Keratinocyte (primary cell): ENCODE measurements at regions not wholly inside any gene's neighbourhood (a gene's known extent, or its start where the extent isn't known, plus 50 kb on each side); places are given as distances from the start of the nearest gene placed in this dataset.

Experiments used
- EZH2 ChIP-seq: IDR thresholded peaks from one replicate; pipeline ENCODE4 v1.6.1; 2012; ENCODE audit warnings: inconsistent platforms, mild to moderate bottlenecking, low read length, moderate library complexity
- TF ChIP-seq, protein P1 (sequence below), 3 experiments: IDR thresholded peaks in 1 of 3; conservative IDR thresholded peaks in 1 of 3; optimal IDR thresholded peaks in 1 of 3; 2 replicates in 2 of 3; 3 replicates in 1 of 3; pipeline versions ENCODE3 to v1.5.1; 2011; ENCODE audit warnings: low read length in 3 of 3, mild to moderate bottlenecking in 3 of 3, moderate library complexity in 2 of 3, control low read depth in 1 of 3, inconsistent platforms in 1 of 3; ENCODE audit not compliant: insufficient read depth in 2 of 3; ENCODE audit errors: extremely low read depth in 1 of 3

DNA sequence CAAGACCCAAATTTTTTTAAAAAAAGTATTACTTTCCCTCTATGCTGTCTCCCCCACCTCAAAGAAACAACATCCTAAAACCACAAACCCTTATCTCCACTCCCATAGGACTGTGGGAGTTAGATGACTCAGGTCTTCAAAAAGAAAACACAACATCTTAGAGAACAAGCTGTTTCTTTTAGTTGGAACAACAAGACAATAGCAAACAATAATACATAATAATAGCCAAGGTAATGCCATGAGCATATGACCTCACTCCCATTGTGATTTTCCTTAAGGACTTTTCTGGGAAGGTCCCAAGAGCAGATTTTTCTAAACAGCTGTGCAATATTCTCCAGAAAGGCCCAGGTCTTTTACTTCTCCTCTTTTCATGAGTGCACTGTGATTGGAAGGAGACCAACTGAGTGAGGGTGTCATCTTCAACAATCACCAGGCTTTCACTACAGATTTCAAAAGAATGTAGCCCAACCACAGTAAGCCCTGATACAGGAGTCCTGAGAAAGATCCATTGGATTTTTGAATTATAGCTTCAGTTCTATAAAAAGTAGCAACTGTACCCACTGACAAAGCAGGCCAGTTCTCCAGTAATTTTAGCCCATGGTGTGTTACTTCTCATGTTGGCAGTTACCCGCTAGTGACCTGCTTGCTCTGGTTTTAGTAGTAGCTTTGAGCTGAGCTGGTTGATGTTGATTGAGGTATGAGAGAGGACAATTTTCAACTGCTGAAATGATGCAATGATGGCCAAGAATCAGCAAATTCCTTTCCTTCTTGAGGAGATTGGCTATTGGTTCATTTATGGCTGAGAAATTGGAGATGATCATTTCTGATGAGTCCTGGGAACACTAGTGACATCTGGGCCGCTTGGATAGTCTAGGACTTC lies 144.5 kb upstream of the TCF4 start:
- TF ChIP-seq, protein P1, sequence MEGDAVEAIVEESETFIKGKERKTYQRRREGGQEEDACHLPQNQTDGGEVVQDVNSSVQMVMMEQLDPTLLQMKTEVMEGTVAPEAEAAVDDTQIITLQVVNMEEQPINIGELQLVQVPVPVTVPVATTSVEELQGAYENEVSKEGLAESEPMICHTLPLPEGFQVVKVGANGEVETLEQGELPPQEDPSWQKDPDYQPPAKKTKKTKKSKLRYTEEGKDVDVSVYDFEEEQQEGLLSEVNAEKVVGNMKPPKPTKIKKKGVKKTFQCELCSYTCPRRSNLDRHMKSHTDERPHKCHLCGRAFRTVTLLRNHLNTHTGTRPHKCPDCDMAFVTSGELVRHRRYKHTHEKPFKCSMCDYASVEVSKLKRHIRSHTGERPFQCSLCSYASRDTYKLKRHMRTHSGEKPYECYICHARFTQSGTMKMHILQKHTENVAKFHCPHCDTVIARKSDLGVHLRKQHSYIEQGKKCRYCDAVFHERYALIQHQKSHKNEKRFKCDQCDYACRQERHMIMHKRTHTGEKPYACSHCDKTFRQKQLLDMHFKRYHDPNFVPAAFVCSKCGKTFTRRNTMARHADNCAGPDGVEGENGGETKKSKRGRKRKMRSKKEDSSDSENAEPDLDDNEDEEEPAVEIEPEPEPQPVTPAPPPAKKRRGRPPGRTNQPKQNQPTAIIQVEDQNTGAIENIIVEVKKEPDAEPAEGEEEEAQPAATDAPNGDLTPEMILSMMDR (optimal IDR thresholded peaks at IDR 0.05 in 1 of 3, IDR thresholded peaks at IDR 0.05 in 1 of 3, conservative IDR thresholded peaks at IDR 0.05 in 1 of 3; ENCODE audit: extremely low read depth in 1 of 3, insufficient read depth in 2 of 3, low read length in 3 of 3), result no peak
- no peak for TF ChIP-seq EZH2
